Panc1 (cell line): ENCODE measurements at regions not wholly inside any gene's neighbourhood (a gene's known extent, or its start where the extent isn't known, plus 50 kb on each side); places are given as distances from the start of the nearest gene placed in this dataset.
"Not testable (repeated sequence)": the region's sequence is repeated elsewhere in the genome, so short reads cannot be mapped to it uniquely, and the experiment has no call there.

Experiments used
- ATAC-seq: fragments of 200-7000 bp; cut with Tn5 transposase; 2 replicates; pipeline ENCODE4 v1.9.1; 2020; ENCODE audit warnings: mild to moderate bottlenecking, moderate library complexity
- BruUV-seq: library from RNA; stranded (reverse); fragments of 400-500 nt; replicated peaks from 2 replicates; lab custom pipeline; 2021; lab: Mats Ljungman, UMichigan
- CTCF ChIA-PET: fragments of 300-600 bp; sonication (Branson Sonifier 250); formaldehyde crosslinking; loops from one replicate; lab custom pipeline; 2022; ENCODE audit warnings: antibody characterized with exemption; lab: Charles Lee
- POLR2A ChIA-PET: fragments of 300-600 bp; sonication (Branson Sonifier 250); formaldehyde crosslinking; loops from one replicate; lab custom pipeline; 2022; ENCODE audit warnings: antibody characterized with exemption; lab: Charles Lee
- DNase-seq: peaks from one replicate; pipeline ENCODE4 v3.0.0-alpha.2; 2010; ENCODE audit warnings: low read depth, low spot score
- H3K27ac ChIP-seq: 2 replicates; pipeline ENCODE4 v1.5.1; 2011; ENCODE audit warnings: mild to moderate bottlenecking, low read length, inconsistent platforms
- H3K27me3 ChIP-seq: fragments of 200-500 bp; sonication (Bioruptor generic); 2 replicates; pipeline ENCODE4 v1.6.0; 2014; ENCODE audit warnings: low read length, inconsistent platforms; ENCODE audit not compliant: control insufficient read depth, insufficient read depth
- H3K36me3 ChIP-seq: fragments of 200-500 bp; sonication (Bioruptor generic); 2 replicates; pipeline ENCODE4 v1.5.1; 2014; ENCODE audit warnings: inconsistent platforms, mild to moderate bottlenecking, low read length, moderate library complexity; ENCODE audit not compliant: control insufficient read depth, insufficient read depth
- H3K4me1 ChIP-seq: 2 replicates; pipeline ENCODE4 v1.5.1; 2011; ENCODE audit warnings: inconsistent platforms, mild to moderate bottlenecking, low read length, moderate library complexity; ENCODE audit not compliant: control insufficient read depth, insufficient read depth
- H3K4me3 ChIP-seq, 2 experiments: 2 replicates each; pipeline ENCODE4 v1.5.1; 2011 to 2012; ENCODE audit warnings: low read depth in 2 of 2, low read length in 2 of 2, mild to moderate bottlenecking in 2 of 2, inconsistent platforms in 1 of 2, moderate library complexity in 1 of 2
- H3K9me3 ChIP-seq: fragments of 200-500 bp; sonication (Bioruptor generic); 2 replicates; pipeline ENCODE4 v1.5.1; 2014; ENCODE audit warnings: low read depth, mild to moderate bottlenecking, inconsistent platforms, low read length, moderate library complexity; ENCODE audit not compliant: control insufficient read depth, insufficient read depth
- POLR2AphosphoS5 ChIP-seq: IDR thresholded peaks from 2 replicates; pipeline ENCODE4 v1.6.1; 2012; ENCODE audit warnings: mild to moderate bottlenecking, low read depth, low read length, moderate library complexity
- SIN3A ChIP-seq: IDR thresholded peaks from 2 replicates; pipeline ENCODE4 v1.6.1; 2012; ENCODE audit warnings: low read depth, mild to moderate bottlenecking, low read length, moderate library complexity, borderline replicate concordance; ENCODE audit not compliant: insufficient read depth
- TCF7L2 ChIP-seq: IDR thresholded peaks from 2 replicates; pipeline ENCODE4 v1.6.1; 2011; ENCODE audit warnings: mild to moderate bottlenecking, low read depth, low read length, inconsistent platforms
- in situ Hi-C: cut with HindIII; loops from 2 replicates; pipeline ENCODE4 v1.10.0; 2016; ENCODE audit warnings: low sequenced_read_pairs, low pct_unique_long_range_greater_than_20kb
- intact Hi-C: fragments of 100-400 bp; cut with micrococcal nuclease; formaldehyde crosslinking; loops from one replicate; pipeline ENCODE4 v1.10.0; 2022; ENCODE audit not compliant: unreplicated experiment
- TF ChIP-seq, protein P1 (sequence below), 2 experiments: IDR thresholded peaks; 2 replicates each; pipeline ENCODE4 v1.6.1; 2011 to 2012; ENCODE audit warnings: low read depth in 2 of 2, control low read depth in 1 of 2, low read length in 1 of 2, mild to moderate bottlenecking in 1 of 2, moderate library complexity in 1 of 2; ENCODE audit not compliant: insufficient read depth in 1 of 2
- TF ChIP-seq, protein P2 (sequence below): fragments of 450-650 bp; IDR thresholded peaks from 2 replicates; pipeline ENCODE4 v1.5.1; 2017; ENCODE audit warnings: mild to moderate bottlenecking

DNA sequence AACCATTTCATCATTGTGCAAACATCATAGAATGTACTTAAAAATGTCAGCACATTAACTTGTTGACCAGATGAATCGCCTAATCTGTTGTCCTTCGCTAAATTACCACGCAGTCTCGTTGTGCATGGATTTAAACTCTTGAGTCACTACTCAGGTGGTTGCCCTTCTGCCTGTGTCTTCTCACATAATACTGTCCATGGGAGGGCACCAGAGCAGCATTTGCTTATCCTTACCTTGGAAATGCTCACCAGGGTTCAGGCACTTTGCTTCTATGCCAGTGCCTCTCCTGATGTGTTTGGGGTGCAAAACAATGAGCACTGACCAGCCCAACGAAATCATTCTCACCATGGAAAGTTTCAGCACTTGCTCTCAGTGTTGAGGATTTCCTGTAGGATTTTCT, 559.9 kb downstream of the RWDD3 start:
- H3K4me3 ChIP-seq, result no peak overlapping the region
- in situ Hi-C loops (no loop called here), intact Hi-C loops (no loop called here)
- ATAC-seq (no peak), DNase-seq (no peak)
- ChIA-PET CTCF (no interaction called here), POLR2A (no interaction called here)
- BruUV-seq, result no TSS peak
- H3K36me3 ChIP-seq, result no peaks in the 10 kb centered on the region
- no peaks in the 10 kb centered on the region for H3K9me3 ChIP-seq
- H3K4me1 ChIP-seq, result no peaks in the 10 kb centered on the region
- TF ChIP-seq, protein P1, sequence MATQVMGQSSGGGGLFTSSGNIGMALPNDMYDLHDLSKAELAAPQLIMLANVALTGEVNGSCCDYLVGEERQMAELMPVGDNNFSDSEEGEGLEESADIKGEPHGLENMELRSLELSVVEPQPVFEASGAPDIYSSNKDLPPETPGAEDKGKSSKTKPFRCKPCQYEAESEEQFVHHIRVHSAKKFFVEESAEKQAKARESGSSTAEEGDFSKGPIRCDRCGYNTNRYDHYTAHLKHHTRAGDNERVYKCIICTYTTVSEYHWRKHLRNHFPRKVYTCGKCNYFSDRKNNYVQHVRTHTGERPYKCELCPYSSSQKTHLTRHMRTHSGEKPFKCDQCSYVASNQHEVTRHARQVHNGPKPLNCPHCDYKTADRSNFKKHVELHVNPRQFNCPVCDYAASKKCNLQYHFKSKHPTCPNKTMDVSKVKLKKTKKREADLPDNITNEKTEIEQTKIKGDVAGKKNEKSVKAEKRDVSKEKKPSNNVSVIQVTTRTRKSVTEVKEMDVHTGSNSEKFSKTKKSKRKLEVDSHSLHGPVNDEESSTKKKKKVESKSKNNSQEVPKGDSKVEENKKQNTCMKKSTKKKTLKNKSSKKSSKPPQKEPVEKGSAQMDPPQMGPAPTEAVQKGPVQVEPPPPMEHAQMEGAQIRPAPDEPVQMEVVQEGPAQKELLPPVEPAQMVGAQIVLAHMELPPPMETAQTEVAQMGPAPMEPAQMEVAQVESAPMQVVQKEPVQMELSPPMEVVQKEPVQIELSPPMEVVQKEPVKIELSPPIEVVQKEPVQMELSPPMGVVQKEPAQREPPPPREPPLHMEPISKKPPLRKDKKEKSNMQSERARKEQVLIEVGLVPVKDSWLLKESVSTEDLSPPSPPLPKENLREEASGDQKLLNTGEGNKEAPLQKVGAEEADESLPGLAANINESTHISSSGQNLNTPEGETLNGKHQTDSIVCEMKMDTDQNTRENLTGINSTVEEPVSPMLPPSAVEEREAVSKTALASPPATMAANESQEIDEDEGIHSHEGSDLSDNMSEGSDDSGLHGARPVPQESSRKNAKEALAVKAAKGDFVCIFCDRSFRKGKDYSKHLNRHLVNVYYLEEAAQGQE (IDR thresholded peaks at IDR 0.05; ENCODE audit: insufficient read depth in 1 of 2, low read depth in 2 of 2, low read length in 1 of 2), result no peak
- TF ChIP-seq, protein P2, sequence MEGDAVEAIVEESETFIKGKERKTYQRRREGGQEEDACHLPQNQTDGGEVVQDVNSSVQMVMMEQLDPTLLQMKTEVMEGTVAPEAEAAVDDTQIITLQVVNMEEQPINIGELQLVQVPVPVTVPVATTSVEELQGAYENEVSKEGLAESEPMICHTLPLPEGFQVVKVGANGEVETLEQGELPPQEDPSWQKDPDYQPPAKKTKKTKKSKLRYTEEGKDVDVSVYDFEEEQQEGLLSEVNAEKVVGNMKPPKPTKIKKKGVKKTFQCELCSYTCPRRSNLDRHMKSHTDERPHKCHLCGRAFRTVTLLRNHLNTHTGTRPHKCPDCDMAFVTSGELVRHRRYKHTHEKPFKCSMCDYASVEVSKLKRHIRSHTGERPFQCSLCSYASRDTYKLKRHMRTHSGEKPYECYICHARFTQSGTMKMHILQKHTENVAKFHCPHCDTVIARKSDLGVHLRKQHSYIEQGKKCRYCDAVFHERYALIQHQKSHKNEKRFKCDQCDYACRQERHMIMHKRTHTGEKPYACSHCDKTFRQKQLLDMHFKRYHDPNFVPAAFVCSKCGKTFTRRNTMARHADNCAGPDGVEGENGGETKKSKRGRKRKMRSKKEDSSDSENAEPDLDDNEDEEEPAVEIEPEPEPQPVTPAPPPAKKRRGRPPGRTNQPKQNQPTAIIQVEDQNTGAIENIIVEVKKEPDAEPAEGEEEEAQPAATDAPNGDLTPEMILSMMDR, result peak; percentile 14; the same call in 1 of the 2 replicates
- no peaks in the 10 kb centered on the region for H3K27me3 ChIP-seq
- H3K27ac ChIP-seq, result no peak overlapping the region

DNA sequence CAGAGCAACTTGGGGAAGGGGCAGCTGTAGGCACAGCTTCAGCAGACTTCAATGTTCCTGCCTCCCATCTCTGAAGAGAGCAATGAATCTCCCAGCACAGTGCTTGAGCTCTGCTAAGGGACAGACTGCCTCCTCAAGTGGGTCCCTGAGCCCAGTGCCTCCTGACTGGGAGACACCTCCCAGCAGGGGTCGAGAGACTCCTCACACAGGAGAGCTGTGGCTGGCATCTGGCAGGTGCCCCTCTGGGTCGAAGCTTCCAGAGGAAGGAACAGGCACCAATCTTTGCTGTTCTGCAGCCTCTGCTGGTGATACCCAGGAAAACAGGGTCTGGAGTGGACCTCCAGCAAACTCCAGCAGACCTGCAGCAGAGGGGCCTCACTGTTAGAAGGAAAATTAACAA, 563.8 kb downstream of the RWDD3 start:
- BruUV-seq, H3K4me3 ChIP-seq, in situ Hi-C loops, H3K36me3 ChIP-seq, intact Hi-C loops, DNase-seq, POLR2A ChIA-PET, H3K27ac ChIP-seq, H3K27me3 ChIP-seq, H3K9me3 ChIP-seq, ATAC-seq, CTCF ChIA-PET, H3K4me1 ChIP-seq: not testable (repeated sequence)

DNA sequence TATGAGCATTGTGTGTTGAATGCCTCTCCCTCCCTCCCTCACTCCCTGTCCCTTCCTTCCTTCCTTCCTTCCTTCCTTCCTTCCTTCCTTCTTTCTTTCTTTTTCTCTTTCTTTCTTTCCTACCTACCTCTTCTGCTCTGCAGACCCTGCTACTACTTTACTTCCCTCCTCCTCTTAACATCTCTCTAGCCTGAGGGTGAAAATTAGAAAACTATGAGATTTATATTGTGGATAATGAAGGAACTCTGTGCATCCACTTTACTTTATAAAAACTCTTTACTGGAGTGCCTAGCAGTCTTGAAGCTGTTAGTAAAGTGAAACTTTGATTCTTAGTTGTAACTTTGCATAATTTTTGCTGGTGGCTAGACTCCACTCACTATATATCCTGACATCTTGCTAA, 572.2 kb downstream of the RWDD3 start:
- ChIA-PET CTCF (no interaction called here), POLR2A (no interaction called here)
- TF ChIP-seq TCF7L2 (no peak), POLR2AphosphoS5 (no peak), SIN3A (no peak)
- TF ChIP-seq, protein P2, result no peak
- no TSS peak for BruUV-seq
- DNase-seq (no peak), ATAC-seq (no peak)
- Histone ChIP-seq H3K36me3 (no peaks in the 10 kb centered on the region), H3K27ac (no peak overlapping the region), H3K4me3 (no peak overlapping the region), H3K27me3 (no peaks in the 10 kb centered on the region), H3K4me1 (no peaks in the 10 kb centered on the region), H3K9me3 (no peaks in the 10 kb centered on the region)
- in situ Hi-C loops, result no loop called here
- intact Hi-C loops, result no loop called here
